NAMALWA (cell line): ENCODE measurements at regions not wholly inside any gene's neighbourhood (a gene's known extent, or its start where the extent isn't known, plus 50 kb on each side); places are given as distances from the start of the nearest gene placed in this dataset.
"Not testable (repeated sequence)": the region's sequence is repeated elsewhere in the genome, so short reads cannot be mapped to it uniquely, and the experiment has no call there.

Source experiments
- DNase-seq: peaks from one replicate; pipeline ENCODE4 v3.0.0-alpha.2; 2015; ENCODE audit warnings: low spot score

- DNase-seq = no peak
Observed at GRCh38 chr1:30183895-30184294, 539.5 kb downstream of the MATN1 start.

DNA sequence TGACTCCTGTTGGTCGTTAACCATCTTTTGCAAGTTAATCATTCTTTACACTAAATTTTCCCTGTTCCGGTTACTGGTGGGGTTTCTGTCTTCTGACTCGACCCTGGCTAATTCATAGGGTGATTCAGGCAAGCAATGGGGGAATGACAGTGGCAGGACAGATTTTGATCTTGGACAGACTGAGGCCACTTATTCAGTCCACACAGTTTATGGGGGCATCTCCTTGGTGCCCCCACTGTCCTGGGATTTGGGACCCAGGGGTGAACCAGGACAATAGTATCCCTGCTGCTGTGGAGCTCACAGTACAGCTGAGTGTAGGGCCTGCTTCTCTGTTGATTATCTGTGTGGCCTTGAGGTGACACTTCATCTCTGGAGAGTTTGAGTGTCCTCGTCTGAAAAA lies 540.4 kb downstream of the MATN1 start:
- DNase-seq = no peak

DNA sequence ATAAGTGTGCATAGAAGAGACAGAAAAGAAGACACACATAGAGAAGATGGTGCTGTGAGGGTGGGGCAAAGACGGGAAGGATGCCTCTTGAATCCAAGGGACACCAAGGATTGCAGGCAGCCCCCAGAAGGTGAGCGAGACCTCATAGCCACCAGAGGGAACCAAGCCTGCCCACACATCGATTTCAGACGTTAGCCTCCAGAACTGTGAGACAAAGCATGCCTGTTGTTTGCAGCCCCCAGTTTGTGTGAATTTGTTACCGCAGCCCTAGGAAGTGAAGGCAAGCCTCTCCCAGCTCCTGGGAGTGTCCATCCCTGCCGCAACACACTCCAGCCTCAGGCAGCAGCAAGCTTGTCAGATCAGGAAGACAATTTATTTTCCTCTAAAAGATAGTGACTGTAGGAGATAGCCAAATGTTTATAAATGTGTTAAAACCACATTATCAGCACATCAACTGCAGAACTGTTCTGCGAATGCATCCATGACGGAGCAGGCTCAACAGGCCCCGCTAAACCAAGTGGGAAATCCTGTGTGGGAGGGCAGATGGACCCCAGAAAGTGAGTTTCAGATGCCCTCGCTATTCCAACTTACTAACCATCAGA lies 543.3 kb downstream of the MATN1 start:
- no peak for DNase-seq

DNA sequence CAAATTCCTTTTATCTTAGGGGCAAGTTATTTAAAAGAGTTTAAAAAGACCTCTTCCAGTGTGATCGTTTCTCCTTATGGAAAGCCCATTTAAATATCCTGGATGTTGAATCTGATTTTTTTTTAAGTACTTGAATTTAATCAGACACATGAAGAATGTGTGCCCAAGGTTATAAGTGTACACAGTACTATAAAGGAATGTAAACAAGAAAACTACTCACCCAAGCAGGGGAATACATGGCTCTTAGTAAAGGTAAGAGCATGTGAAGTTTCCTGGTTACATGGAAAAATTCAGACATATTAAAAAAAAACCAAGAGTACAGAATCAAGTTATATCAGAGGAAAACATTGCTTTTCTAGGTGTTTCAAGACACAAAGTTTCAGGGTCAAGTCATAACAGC lies 546.9 kb downstream of the MATN1 start:
- DNase-seq = no peak

DNA sequence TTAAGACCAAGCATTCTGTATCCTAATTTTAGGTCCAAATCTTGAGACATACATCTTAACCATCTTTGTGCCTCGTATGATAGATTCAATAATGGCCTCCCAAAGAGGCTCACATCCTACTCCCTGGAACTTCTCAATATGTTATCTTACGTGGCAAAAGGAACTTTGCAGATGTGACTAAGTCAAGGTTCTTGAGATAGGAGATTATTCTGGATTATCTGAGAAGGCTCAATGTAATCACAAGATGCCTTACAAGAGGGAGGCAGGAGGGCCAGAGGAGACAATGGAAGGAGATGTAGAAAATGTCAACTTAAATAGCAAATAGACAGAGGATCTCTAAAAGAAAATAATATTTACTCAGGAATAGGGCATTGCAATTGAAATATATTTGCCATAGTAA lies 548.9 kb downstream of the MATN1 start:
- no peak for DNase-seq

GRCh38 chr1:30173560-30173959 lies 549.8 kb downstream of the MATN1 start:
- no peak for DNase-seq

DNA sequence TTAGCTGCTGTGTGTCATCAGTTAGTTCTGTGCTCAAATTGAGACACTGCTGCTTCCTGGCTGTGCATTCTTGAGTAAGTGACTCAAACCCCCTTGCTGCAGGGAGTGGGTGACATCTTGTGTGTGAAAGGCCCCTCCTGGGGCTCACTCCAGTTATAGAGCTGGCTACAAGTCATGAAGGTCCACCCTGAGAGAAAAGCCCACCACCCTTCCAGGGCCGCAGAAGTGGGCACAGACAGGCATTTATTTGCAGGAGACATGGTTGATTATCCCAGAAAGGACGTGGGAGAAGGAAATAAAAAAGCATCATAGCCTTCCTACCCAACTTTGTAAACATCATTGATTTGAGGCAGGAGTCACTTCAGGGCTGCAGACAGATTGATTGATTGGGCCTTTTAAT lies 550.6 kb downstream of the MATN1 start:
- DNase-seq = no peak

GRCh38 chr1:30172299-30172694 lies 551.1 kb downstream of the MATN1 start:
- no peak for DNase-seq

DNA sequence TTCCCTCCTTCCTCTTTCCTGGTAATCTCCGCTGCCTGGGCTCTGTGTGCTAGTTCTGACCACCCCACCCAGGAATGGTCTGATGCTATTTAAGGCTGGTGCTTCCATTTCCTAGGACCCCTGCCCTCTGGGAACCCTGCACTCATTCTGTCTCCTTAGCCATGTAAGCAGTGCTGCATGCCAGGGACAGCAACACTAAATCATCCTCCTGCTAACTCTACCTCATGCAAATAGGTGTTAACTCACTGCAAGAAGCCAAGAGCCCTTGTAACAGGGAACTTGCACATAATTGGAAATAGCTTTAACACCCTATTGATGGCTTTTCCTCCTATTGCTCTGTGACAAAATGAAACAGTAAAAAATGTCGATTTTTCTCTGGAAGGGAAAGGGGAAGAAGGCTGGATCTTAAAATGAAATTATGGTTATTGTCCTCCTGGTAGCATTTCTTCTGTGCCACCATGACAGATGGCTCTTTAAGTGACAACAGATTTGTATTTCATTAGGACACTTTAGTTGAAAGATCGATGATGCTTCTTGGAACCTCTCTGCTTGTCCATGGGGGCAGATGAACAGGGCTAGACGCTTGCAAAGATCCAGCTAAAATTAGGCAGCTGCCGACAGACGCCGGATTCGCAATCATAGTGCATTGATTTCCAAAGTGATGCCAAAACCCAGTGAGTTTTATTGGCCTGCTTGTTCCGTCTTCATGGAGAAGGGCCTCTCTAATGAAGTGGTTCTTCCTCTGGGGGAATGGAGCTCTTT lies 551.7 kb downstream of the MATN1 start:
- no peak for DNase-seq

- no peak for DNase-seq
Observed at GRCh38 chr1:30169269-30169668, 554.1 kb downstream of the MATN1 start.

- DNase-seq = no peak
Observed at GRCh38 chr1:30166174-30166573, 557.2 kb downstream of the MATN1 start.

DNA sequence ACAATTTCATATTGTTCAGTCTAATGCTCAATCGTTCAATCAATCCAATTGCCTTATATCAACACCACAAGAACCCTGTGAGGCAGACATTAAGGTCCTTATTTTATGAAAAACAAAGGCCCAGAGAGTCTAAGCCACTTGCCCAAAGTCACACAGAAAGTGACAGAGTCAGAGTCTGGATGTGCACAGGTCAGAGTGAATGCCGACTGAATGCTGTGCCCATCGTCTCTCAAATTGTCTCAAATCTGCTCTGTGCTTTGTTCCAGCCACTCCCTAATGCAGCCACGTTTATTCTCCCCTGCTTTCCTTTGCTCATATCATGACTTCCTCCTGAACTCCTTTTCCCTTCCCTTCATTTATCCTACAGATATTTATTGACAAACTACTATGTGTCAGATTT lies 558.3 kb downstream of the MATN1 start:
- no peak for DNase-seq

DNA sequence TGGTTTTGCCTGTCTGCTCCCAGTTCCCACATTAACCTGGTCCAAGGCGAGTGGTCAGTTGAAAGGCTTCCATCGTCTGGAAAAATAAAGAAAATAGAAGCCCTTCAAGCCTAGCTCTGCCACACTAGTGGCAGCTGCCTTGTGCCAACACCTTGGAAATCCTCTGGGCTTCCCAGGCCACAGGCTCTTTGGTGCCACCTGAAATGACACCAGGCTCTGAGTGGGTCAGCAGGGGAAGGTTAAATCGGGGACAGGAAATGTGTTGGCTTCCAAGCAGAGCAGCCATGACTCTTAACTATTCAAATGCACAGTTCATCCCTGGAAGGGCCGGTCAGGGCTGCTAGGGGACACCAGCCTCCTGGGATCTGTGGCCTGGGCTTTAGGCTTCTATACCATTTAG lies 558.7 kb downstream of the MATN1 start:
- DNase-seq = no peak

DNA sequence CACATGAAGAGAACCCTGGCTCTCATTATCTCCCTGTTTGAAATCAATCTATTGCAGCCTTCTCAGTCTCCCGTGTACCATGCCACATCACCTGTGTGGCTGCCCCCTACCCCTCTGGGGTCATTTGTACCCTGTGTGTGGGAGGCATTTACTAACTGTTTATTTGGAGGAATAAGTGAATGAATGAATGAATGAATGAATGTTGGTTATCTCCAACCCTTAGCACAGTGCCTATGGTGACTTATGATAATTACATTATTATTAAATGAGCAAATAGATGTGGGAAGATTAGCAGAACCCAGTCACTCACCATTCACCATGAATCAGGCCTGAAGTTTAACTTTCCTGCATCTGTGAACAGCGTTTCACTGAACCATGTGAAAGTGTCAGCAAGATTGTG lies 560.8 kb downstream of the MATN1 start:
- no peak for DNase-seq

- DNase-seq = no peak
Observed at GRCh38 chr1:30161953-30162352, 561.4 kb downstream of the MATN1 start.

DNA sequence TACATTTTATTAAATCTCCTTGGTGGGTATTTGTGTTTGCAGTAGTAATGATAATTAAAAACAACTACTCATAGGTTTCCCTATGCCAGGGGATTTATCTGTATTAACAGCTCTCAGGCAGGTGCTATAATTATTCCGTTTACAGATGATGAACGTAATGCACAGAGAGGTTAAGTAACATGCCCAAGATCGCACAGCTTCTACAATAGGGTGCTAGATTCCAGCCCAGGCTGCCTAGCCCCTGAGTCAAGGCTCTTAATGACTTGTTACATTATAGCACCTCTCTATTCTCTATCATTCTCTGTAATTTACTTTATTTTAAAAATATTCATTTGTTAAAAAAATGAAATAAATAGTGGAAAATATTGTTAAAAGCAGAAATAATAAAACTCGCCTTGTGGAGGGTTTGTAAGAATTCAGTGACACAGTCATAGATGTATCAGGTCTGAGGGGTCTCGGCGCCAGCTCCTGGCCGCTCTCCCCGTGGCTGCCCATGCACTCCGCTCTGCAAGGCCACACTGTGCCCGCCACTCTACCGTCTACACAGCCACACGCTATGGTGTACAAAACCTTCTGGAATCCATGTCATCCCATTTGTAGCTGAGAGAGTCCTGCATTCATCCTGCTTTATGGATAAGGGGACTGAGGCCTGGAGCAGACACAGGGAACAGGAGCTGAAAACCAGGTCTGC lies 562.2 kb downstream of the MATN1 start:
- DNase-seq = no peak

- no peak for DNase-seq
Observed at GRCh38 chr1:30159015-30159414, 564.4 kb downstream of the MATN1 start.

DNA sequence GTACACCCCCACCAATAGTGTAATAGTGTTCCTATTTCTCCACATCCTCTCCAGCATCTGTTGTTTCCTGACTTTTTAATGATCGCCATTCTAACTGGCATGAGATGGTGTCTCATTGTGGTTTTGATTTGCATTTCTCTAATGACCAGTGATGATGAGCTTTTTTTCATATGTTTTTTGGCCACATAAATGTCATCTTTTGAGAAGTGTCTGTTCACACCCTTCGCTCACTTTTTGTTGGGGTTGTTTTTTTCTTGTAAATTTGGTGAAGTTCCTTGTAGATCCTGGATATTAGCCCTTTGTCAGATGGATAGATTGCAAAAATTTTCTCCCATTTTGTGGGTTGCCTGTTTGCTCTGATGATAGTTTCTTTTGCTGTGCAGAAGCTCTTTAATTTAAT lies 567.7 kb downstream of the MATN1 start:
- not testable (repeated sequence) for DNase-seq

DNA sequence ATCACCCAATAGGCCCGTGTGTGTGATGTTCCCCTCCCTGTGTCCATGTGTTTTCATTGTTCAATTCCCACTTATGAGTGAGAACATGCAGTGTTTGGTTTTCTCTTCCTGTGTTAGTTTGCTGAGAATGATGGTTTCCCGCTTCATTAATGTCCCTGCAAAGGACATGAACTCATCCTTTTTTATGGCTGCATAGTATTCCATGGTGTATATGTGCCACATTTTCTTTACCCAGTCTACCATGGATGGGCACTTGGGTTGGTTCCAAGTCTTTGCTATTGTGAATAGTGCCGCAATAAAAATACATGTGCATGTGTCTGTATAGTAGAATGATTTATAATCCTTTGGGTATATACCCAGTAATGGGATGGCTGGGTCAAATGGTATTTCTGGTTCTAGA lies 568.1 kb downstream of the MATN1 start:
- DNase-seq = not testable (repeated sequence)

DNA sequence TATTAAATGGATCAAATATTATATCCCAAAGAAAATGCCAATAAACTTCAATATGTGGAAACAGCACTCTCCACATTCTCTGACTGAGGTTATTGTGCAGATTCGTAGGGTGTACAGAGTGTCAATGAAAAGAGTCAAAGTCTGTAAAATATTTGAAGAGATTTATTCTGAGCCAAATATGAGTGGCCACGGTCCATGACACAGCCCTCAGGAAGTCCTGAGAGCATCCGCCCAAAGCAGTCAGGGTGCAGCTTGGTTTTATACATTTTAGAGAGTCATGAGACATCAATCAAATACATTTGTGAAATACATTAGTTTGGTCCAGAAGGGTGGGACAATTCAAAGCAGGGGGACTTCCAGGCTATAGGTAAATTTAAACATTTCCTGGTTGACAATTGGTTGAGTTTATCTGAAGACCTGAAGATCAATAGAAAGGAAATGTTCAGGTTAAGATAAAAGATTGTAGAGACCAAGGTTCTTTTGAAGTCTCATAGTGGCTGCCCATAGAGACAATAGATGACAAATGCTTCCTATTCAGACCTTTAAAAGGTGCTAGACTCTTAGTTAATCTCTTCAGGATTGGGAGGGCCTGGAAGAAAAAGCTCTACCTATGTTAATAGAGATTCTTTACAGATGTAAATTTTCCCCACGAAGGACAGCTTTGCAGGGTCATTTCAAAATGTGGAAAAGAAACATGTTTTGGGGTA lies 569.5 kb downstream of the MATN1 start:
- no peak for DNase-seq

DNA sequence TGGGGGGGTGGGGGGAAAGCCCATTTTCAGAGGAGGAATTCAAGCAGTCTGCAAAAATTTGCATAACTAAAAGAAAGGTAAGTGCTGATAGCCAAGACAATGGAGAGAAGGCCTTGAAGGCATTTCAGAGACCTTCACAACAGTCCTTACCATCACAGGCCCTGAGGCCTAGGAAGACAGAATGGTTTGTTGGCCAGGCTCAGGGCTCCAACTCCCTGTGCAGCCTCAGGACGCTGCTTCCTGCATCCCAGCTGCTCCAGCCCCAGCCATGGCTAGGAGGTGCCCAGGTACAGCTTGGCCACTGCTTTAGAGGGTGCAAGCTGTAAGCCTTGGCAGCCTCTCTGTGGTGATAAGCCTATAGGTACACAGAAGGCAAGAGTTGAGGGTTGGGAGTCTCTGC lies 571.6 kb downstream of the MATN1 start:
- no peak for DNase-seq

- no peak for DNase-seq
Observed at GRCh38 chr1:30151119-30151518, 572.3 kb downstream of the MATN1 start.

GRCh38 chr1:30149226-30149625 lies 574.2 kb downstream of the MATN1 start:
- no peak for DNase-seq
